AG10803 (cell line): ENCODE measurements at regions not wholly inside any gene's neighbourhood (a gene's known extent, or its start where the extent isn't known, plus 50 kb on each side); places are given as distances from the start of the nearest gene placed in this dataset.
A peak's percentile ranks its signal among the peaks of the same experiment; 100 is the strongest.

Source experiments
- DNase-seq: peaks from one replicate; pipeline ENCODE4 v3.0.0; 2010; ENCODE audit warnings: low read depth
- H3K4me3 ChIP-seq: 2 replicates; pipeline ENCODE4 v1.5.1; 2011; ENCODE audit warnings: mild to moderate bottlenecking, low read length, control low read depth
- TF ChIP-seq, protein P1 (sequence below): conservative IDR thresholded peaks from 2 replicates; pipeline ENCODE4 v1.5.1; 2011; ENCODE audit warnings: mild to moderate bottlenecking, low read length, control low read depth, inconsistent platforms

DNA sequence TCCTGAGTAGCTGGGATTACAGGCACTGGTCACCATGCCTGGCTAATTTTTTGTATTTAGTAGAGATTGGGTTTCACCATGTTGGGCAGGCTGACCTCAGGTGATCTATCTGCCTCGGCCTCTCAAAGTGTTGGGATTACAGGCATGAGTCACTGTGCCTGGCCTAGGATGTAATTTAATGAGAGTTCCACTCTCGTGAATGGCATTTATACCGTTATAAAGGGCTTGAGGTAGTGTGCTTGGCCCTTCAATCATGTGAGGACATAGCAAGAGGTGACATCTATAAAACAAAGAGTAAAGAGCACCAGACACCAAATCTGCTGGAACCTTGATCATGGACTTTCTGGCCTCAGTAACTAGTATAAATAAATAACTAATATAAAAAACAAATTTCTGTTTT lies 93.5 kb upstream of the PPP1R9A start:
- TF ChIP-seq, protein P1, sequence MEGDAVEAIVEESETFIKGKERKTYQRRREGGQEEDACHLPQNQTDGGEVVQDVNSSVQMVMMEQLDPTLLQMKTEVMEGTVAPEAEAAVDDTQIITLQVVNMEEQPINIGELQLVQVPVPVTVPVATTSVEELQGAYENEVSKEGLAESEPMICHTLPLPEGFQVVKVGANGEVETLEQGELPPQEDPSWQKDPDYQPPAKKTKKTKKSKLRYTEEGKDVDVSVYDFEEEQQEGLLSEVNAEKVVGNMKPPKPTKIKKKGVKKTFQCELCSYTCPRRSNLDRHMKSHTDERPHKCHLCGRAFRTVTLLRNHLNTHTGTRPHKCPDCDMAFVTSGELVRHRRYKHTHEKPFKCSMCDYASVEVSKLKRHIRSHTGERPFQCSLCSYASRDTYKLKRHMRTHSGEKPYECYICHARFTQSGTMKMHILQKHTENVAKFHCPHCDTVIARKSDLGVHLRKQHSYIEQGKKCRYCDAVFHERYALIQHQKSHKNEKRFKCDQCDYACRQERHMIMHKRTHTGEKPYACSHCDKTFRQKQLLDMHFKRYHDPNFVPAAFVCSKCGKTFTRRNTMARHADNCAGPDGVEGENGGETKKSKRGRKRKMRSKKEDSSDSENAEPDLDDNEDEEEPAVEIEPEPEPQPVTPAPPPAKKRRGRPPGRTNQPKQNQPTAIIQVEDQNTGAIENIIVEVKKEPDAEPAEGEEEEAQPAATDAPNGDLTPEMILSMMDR, result no peak
- no peak overlapping the region for H3K4me3 ChIP-seq
- no peak for DNase-seq

DNA sequence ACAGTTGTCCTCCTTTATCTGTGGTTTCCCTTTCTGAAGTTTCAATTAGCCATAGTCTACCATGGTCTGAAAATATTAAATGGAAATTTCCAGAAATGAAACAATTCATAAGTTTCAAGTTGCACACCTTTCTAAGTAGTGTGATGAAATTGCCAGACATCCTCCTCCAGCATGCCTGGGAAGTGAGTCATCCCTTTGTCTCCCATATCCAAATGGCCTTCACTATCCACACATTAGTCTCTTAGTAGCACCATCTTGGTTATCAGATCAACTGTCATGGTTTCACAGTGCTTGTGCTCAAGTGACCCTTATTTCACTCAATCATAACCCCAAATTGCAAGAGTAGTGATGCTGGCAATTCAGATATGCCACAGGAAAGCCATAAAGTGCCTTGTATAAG lies 83.4 kb upstream of the PPP1R9A start:
- DNase-seq, result peak; percentile 40
- H3K4me3 ChIP-seq, result no peak overlapping the region
- TF ChIP-seq, protein P1, result no peak

DNA sequence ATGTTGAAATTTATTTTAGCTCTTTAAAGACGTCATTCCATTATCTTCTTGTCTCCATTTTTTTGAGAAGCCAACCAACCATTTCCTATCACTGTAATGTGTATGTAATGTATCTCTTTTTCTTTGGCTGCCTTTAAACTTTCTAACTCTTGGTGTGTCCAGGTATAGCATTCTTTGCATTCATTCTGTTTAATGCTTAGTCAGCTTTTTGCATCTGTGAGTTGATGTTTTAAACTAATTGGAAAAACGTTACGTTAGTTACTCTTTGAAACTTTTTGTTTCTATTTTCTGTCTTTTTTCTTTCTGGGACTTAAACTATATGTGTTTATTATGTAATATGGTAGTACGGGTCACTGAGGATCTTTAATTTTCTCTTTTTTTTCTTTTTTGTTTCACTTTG lies 77.4 kb upstream of the PPP1R9A start:
- TF ChIP-seq, protein P1, result no peak
- H3K4me3 ChIP-seq, result no peak overlapping the region
- no peak for DNase-seq

DNA sequence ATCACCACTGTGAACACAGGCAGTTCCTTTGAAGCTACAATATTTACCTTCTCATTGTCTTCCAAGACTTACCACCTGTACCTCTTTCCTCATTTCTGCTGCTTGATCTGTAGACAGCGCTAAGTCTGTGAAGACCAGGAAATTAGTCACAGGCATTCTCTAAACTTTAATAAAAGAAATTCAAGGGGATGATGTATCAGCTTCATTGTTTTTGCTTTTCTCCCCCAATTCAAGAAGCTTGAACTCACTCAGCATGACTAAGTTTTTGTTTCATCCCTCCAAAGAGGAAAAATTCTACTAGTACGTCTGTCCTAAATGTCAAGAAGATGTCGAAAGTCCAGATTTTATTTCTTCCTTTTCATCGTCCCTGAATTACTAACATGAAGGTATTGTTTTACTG lies 75.3 kb upstream of the PPP1R9A start:
- no peak overlapping the region for H3K4me3 ChIP-seq
- TF ChIP-seq, protein P1, result no peak
- DNase-seq, result no peak

DNA sequence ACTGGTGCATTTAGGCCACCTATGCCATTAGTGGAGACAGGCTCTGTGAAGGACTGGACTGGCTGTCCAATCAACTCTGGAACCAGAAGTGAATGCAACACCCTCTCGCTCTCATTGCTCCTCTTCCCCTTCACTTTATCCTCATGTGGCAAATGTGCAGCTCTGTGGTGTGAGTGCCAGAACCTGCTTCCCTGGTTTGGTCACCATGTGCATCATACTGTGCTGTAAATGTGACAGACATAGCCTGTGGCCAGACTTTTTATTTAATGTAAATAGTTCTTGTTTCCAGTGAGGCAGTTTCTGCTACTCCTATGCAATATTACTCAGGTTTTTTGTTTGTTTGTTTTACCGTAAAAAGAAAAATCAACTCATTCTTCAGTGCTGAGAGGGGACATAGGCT lies 73.0 kb upstream of the PPP1R9A start:
- no peak overlapping the region for H3K4me3 ChIP-seq
- no peak for DNase-seq
- TF ChIP-seq, protein P1, result no peak

DNA sequence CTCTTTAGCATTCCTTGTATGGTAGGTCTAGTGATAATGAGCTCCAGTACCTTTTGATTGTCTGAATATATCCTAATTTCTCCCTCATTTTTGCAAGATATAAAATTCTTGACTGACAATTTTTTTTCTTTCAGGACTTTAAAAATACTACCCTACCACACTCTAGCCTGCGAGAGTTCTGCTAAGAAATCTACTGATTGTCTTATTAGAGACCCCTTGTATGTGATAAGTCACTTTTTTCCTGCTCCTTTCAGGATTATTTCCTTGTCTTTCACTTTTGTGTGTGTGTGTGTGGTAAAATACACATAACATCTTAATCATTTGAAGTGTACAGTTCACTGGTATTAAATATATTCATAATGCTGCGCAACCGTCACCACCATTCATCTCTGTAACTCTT lies 68.7 kb upstream of the PPP1R9A start:
- TF ChIP-seq, protein P1, result no peak
- DNase-seq, result no peak
- no peak overlapping the region for H3K4me3 ChIP-seq

DNA sequence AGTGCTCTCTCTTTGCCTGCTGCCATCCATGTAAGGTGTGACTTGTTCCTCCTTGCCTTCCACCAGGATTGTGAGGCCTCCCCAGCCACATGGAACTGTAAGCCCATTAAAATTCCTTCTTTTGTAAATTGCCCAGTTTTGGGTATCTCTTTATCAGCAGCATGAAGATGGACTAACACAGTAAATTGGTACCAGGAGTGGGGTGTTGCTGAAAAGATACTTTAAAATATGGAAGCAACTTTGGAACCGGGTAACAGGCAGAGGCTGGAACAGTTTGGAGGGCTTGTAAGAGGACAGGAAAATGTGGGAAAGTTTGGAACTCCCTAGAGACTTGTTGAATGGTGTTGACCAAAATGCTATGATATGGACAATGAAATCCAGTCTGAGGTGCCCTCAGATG lies 63.8 kb upstream of the PPP1R9A start:
- TF ChIP-seq, protein P1, result no peak
- no peak for DNase-seq
- no peak overlapping the region for H3K4me3 ChIP-seq
